ENCODE measurements at regions not wholly inside any gene's neighbourhood (a gene's known extent, or its start where the extent isn't known, plus 50 kb on each side); places are given as distances from the start of the nearest gene placed in this dataset.
"Not testable (repeated sequence)": the region's sequence is repeated elsewhere in the genome, so short reads cannot be mapped to it uniquely, and the experiment has no call there.

- DNase-seq, result not testable (repeated sequence)
These were observed 86.5 kb downstream of the XCL2 start for GRCh38 chr1:168457296-168457695.

GRCh38 chr1:168455764-168456163, 88.0 kb downstream of the XCL2 start:
- no peak for DNase-seq

- DNase-seq, result no peak
These were observed 89.5 kb downstream of the XCL2 start for GRCh38 chr1:168454211-168454815.

- DNase-seq, result no peak
These were observed 90.7 kb downstream of the XCL2 start for GRCh38 chr1:168453056-168453455.

GRCh38 chr1:168452329-168452728, 91.5 kb downstream of the XCL2 start:
- DNase-seq, result no peak

GRCh38 chr1:168447871-168448270, 95.9 kb downstream of the XCL2 start:
- no peak for DNase-seq

GRCh38 chr1:168446081-168446480, 97.7 kb downstream of the XCL2 start:
- DNase-seq, result no peak

- no peak for DNase-seq
These were observed 99.9 kb downstream of the XCL2 start for GRCh38 chr1:168443899-168444298.

GRCh38 chr1:168443356-168443755, 100.4 kb downstream of the XCL2 start:
- DNase-seq, result no peak

GRCh38 chr1:168442931-168443330, 100.9 kb downstream of the XCL2 start:
- DNase-seq, result no peak

- no peak for DNase-seq
These were observed 102.1 kb downstream of the XCL2 start for GRCh38 chr1:168441745-168442144.

GRCh38 chr1:168439456-168440375, 104.1 kb downstream of the XCL2 start:
- peak in 49 of 56 donors; percentile 13 to 86 (median 55) for DNase-seq

- no peak for DNase-seq
These were observed 105.2 kb downstream of the XCL2 start for GRCh38 chr1:168438626-168439025.

- DNase-seq, result peak in 24 of 56 donors; percentile 5 to 77 (median 33)
These were observed 106.0 kb downstream of the XCL2 start for GRCh38 chr1:168437821-168438220.

GRCh38 chr1:168435439-168435838, 108.4 kb downstream of the XCL2 start:
- no peak for DNase-seq

GRCh38 chr1:168433238-168433637, 110.6 kb downstream of the XCL2 start:
- DNase-seq, result peak in 2 of 56 donors; percentile 27 to 34

GRCh38 chr1:168431882-168432281, 111.9 kb downstream of the XCL2 start:
- no peak for DNase-seq

- no peak for DNase-seq
These were observed 113.5 kb downstream of the XCL2 start for GRCh38 chr1:168430321-168430720.

GRCh38 chr1:168428063-168428731, 115.6 kb downstream of the XCL2 start:
- peak in 1 of 56 donors; percentile 25 for DNase-seq

GRCh38 chr1:168427051-168427450, 116.7 kb downstream of the XCL2 start:
- DNase-seq, result no peak

GRCh38 chr1:168424281-168424680, 119.5 kb downstream of the XCL2 start:
- no peak for DNase-seq

GRCh38 chr1:168422203-168422847, 121.5 kb downstream of the XCL2 start:
- DNase-seq, result no peak

Data from amygdala (tissue), 56 donors.